ENCODE measurements at regions not wholly inside any gene's neighbourhood (a gene's known extent, or its start where the extent isn't known, plus 50 kb on each side); places are given as distances from the start of the nearest gene placed in this dataset.
"Not testable (repeated sequence)": the region's sequence is repeated elsewhere in the genome, so short reads cannot be mapped to it uniquely, and the experiment has no call there.

DNA sequence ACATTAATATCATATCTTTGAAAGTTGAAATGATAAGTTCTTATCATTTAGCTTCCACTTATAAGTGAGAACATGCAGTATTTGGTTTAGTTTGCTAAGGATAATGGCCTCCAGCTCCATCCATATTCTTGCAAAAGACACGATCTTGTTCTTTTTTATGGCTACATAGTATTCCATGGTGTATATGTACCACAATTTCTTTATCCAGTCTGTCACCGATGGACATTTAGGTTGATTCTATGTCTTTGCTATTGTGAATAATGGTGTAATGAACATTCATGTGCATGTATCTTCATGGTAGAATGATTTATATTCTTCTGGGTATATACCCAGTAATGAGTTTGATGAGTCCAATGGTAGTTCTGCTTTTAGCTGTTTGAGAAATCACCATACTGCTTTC lies 135.0 kb upstream of the PRR16 start:
- no peak for DNase-seq (ENCODE audit: low spot score)

DNA sequence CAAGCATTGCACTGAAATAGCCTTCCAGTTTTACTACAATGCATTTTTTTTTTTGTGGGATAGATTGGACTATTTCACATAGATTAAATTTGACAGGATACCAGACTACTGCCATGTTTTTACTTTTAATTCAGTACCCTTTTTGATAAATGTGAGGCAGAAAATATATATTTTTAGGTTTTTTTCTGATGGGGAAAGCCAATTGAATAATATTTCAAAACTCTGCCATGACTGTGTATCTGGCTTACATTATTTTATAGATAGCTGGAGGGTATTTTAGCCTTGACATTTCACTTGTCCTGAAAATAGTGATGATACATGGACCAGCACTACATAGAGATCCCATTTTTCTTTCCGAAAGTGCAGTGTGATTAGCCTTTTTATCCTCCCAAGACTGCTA lies 133.5 kb upstream of the PRR16 start:
- Mint-ChIP-seq H3K4me3 (ENCODE audit: unreplicated experiment) (no peak overlapping the region), H3K4me1 (ENCODE audit: unreplicated experiment) (peaks cover 15% of the 10 kb centered on the region), H3K27me3 (ENCODE audit: unreplicated experiment) (no peaks in the 10 kb centered on the region), H3K9me3 (ENCODE audit: unreplicated experiment) (peaks cover 3% of the 10 kb centered on the region), H3K36me3 (ENCODE audit: low read depth, unreplicated experiment) (no peaks in the 10 kb centered on the region), H3K27ac (ENCODE audit: unreplicated experiment) (no peak overlapping the region)
- DNase-seq (ENCODE audit: low spot score) = no peak
- TF ChIP-seq CTCF (IDR thresholded peaks at IDR 0.05; ENCODE audit: unreplicated experiment) = no peak

More for the DNA sequence above, 135.0 kb upstream of the PRR16 start:
- H3K36me3 Mint-ChIP-seq (ENCODE audit: low read depth, unreplicated experiment) = no peaks in the 10 kb centered on the region
- peaks cover 3% of the 10 kb centered on the region for H3K9me3 Mint-ChIP-seq (ENCODE audit: unreplicated experiment)
- no peaks in the 10 kb centered on the region for H3K27me3 Mint-ChIP-seq (ENCODE audit: unreplicated experiment)
- H3K4me1 Mint-ChIP-seq (ENCODE audit: unreplicated experiment) = peaks cover 2% of the 10 kb centered on the region
- no peak overlapping the region for H3K27ac Mint-ChIP-seq (ENCODE audit: unreplicated experiment)
- no peak overlapping the region for H3K4me3 Mint-ChIP-seq (ENCODE audit: unreplicated experiment)
- TF ChIP-seq CTCF (IDR thresholded peaks at IDR 0.05; ENCODE audit: unreplicated experiment) = no peak

DNA sequence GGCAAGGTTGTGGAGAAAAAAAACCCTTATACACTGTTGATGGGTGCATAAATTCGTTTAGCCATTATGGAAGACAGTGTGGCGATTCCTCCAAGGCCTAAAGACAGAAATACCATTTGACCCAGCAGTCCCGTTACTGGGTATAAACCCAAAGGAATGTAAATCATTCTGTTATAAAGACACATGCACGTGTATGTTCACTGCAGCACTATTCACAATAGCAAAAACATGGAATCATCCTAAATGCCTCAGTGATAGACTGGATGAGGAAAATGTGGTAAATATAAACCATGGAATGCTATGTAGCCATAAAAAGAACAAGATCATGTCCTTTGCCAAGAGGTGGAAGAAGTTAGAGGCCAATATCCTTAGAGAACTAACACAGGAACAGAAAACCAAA lies 119.9 kb upstream of the PRR16 start:
- H3K27ac Mint-ChIP-seq (ENCODE audit: unreplicated experiment) = no peak overlapping the region
- no peak for TF ChIP-seq CTCF (IDR thresholded peaks at IDR 0.05; ENCODE audit: unreplicated experiment)
- no peaks in the 10 kb centered on the region for H3K27me3 Mint-ChIP-seq (ENCODE audit: unreplicated experiment)
- no peaks in the 10 kb centered on the region for H3K4me1 Mint-ChIP-seq (ENCODE audit: unreplicated experiment)
- DNase-seq (ENCODE audit: low spot score) = no peak
- no peaks in the 10 kb centered on the region for H3K36me3 Mint-ChIP-seq (ENCODE audit: low read depth, unreplicated experiment)
- H3K4me3 Mint-ChIP-seq (ENCODE audit: unreplicated experiment) = no peak overlapping the region
- no peaks in the 10 kb centered on the region for H3K9me3 Mint-ChIP-seq (ENCODE audit: unreplicated experiment)

- no peak for DNase-seq (ENCODE audit: low spot score)
- Mint-ChIP-seq H3K36me3 (ENCODE audit: low read depth, unreplicated experiment) (no peaks in the 10 kb centered on the region), H3K4me3 (ENCODE audit: unreplicated experiment) (no peak overlapping the region), H3K27me3 (ENCODE audit: unreplicated experiment) (no peaks in the 10 kb centered on the region), H3K27ac (ENCODE audit: unreplicated experiment) (no peak overlapping the region), H3K9me3 (ENCODE audit: unreplicated experiment) (peaks cover 5% of the 10 kb centered on the region), H3K4me1 (ENCODE audit: unreplicated experiment) (no peaks in the 10 kb centered on the region)
- TF ChIP-seq CTCF (IDR thresholded peaks at IDR 0.05; ENCODE audit: unreplicated experiment) = no peak
Measured at GRCh38 chr5:120345947-120346346, 118.2 kb upstream of the PRR16 start.

GRCh38 chr5:120351071-120351470 lies 113.0 kb upstream of the PRR16 start:
- not testable (repeated sequence) for H3K9me3 Mint-ChIP-seq (ENCODE audit: unreplicated experiment); H3K27ac Mint-ChIP-seq (ENCODE audit: unreplicated experiment); DNase-seq (ENCODE audit: low spot score); H3K4me1 Mint-ChIP-seq (ENCODE audit: unreplicated experiment); H3K4me3 Mint-ChIP-seq (ENCODE audit: unreplicated experiment); H3K36me3 Mint-ChIP-seq (ENCODE audit: low read depth, unreplicated experiment); H3K27me3 Mint-ChIP-seq (ENCODE audit: unreplicated experiment)

DNA sequence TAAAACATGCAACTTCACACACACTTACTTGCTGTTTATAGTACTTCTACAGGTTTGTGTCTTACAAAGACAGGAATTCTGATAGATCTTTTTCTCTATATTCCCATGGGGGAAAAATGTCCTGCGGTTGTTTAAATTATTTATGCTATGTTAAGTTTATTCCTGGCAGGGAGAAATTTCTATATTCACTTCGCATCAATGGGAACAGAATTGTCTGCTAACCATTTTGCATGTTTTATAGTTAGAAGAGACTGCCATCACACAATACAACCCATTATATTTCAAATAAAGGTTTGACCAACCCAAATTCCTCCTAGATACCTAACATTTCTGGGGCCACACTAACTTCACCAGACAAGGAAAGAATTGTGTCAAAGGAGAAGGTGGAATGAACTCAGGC lies 110.0 kb upstream of the PRR16 start:
- TF ChIP-seq CTCF (IDR thresholded peaks at IDR 0.05; ENCODE audit: unreplicated experiment) = no peak
- Mint-ChIP-seq H3K27ac (ENCODE audit: unreplicated experiment) (no peak overlapping the region), H3K36me3 (ENCODE audit: low read depth, unreplicated experiment) (no peaks in the 10 kb centered on the region), H3K9me3 (ENCODE audit: unreplicated experiment) (peaks cover 6% of the 10 kb centered on the region), H3K27me3 (ENCODE audit: unreplicated experiment) (no peaks in the 10 kb centered on the region), H3K4me3 (ENCODE audit: unreplicated experiment) (no peak overlapping the region), H3K4me1 (ENCODE audit: unreplicated experiment) (peaks cover 9% of the 10 kb centered on the region)
- no peak for DNase-seq (ENCODE audit: low spot score)
